ENCODE measurements at regions not wholly inside any gene's neighbourhood (a gene's known extent, or its start where the extent isn't known, plus 50 kb on each side); places are given as distances from the start of the nearest gene placed in this dataset.

DNA sequence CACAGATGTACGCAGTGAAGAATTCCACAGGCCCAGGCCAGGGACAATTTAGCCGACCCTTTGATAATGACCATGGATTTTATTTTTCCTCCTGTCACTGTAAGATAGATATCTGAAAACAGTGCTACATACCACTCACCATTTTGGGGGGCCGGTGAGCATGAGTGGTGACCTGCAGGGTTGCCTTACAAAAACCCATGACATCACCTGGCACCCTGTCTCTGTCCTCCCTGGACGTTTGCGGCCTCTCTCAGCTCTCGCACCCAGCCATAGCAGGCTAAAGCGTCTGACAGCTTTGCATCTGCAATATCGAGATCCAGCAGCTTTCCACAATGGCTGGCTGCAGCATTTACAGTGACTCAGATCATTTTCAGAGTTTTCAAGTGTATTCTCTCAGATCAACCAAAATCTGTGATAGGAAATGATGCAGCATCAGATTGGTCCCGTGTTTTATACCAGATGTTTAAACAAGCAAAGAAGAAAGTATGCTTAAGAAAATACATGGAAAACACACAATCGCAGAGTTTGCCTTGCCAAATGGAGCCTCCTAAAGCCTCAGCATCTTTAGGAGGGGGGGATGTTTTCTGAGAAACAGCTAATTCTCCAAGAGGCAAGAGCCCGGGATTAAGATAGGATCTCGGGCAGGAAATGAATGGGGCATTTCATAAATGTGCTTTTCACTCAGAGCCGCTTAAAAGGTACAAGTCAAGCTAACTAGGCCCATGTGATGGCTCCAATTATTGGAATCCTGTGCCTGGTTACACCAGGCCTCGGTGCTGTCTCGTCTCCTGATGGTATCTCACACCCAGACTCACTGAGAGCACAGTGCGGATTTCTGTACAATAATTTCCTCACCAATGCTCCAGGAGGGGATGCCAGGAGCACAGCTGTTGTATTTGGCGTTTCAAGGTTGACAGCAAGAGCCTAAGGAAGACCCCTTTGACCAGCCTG lies 257.3 kb downstream of the XXYLT1 start:
- DNase-seq (ENCODE audit: low read depth) = no peak
- no peak overlapping the region for H3K4me3 ChIP-seq (ENCODE audit: low read depth, low read length)

GRCh38 chr3:195015021-195015420 lies 255.9 kb downstream of the XXYLT1 start:
- no peak for TF ChIP-seq CTCF (IDR thresholded peaks at IDR 0.05; ENCODE audit: insufficient read depth, low read length, poor library complexity, severe bottlenecking)
- no peak for DNase-seq (ENCODE audit: low read depth)
- H3K27me3 ChIP-seq (ENCODE audit: control insufficient read depth, insufficient read depth, low read length) = peaks cover 11% of the 10 kb centered on the region
- H3K36me3 ChIP-seq (ENCODE audit: control insufficient read depth, insufficient read depth, low read length) = no peaks in the 10 kb centered on the region
- no peak overlapping the region for H3K4me3 ChIP-seq (ENCODE audit: low read depth, low read length)

More for the DNA sequence above, 257.3 kb downstream of the XXYLT1 start:
- Histone ChIP-seq H3K36me3 (ENCODE audit: control insufficient read depth, insufficient read depth, low read length) (no peaks in the 10 kb centered on the region), H3K27me3 (ENCODE audit: control insufficient read depth, insufficient read depth, low read length) (peaks cover 8% of the 10 kb centered on the region)
- no peak for TF ChIP-seq CTCF (IDR thresholded peaks at IDR 0.05; ENCODE audit: insufficient read depth, low read length, poor library complexity, severe bottlenecking)

DNA sequence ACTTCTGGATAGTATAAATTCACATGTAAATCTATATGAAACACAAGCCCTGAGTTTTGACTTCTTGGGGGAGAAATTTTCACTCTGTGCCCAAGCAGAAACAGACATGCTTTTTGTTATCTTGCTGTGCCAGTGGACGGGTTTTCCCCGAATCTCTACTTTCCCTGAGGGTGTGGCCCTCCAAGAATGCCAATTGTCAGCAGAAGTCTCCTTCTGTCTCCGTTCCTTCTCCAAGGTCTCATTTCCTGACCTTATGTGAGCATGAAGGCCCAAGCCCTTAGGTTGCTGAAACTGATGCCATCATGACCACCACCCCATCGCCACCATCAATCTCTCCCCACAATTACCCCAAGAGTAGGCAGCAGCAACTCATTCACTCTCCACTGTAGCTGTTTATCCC lies 253.8 kb downstream of the XXYLT1 start:
- Histone ChIP-seq H3K36me3 (ENCODE audit: control insufficient read depth, insufficient read depth, low read length) (no peaks in the 10 kb centered on the region), H3K4me3 (ENCODE audit: low read depth, low read length) (no peak overlapping the region), H3K27me3 (ENCODE audit: control insufficient read depth, insufficient read depth, low read length) (peaks cover 14% of the 10 kb centered on the region)
- no peak for DNase-seq (ENCODE audit: low read depth)
- no peak for TF ChIP-seq CTCF (IDR thresholded peaks at IDR 0.05; ENCODE audit: insufficient read depth, low read length, poor library complexity, severe bottlenecking)
